Right lobe of liver (tissue), 6 donors: ENCODE measurements at regions not wholly inside any gene's neighbourhood (a gene's known extent, or its start where the extent isn't known, plus 50 kb on each side); places are given as distances from the start of the nearest gene placed in this dataset.

Experiments
- ATAC-seq, 4 donors: fragments of 200-7000 bp; cut with Tn5 transposase; one replicate each; pipeline ENCODE4 v1.9.1; 2020; ENCODE audit warnings: mild to moderate bottlenecking in 4 of 4, moderate library complexity in 4 of 4
- DNase-seq, 3 donors: peaks; one replicate each; pipeline ENCODE4 v3.0.0-alpha.2; 2020
- H3K27ac ChIP-seq, 3 donors: fragments of 200-600 bp; one replicate each; pipeline ENCODE4 v1.8.0; 2022
- H3K27me3 ChIP-seq, 2 donors: fragments of 200-600 bp; one replicate each; pipeline ENCODE4 v1.8.0; 2022
- H3K36me3 ChIP-seq, 4 donors: fragments of 200-600 bp; sonication (generic) in 1 of 4; one replicate each; pipeline versions ENCODE4 v1.5.1 to v1.8.0; 2017 to 2022; ENCODE audit warnings: control low read depth in 1 of 4
- H3K4me1 ChIP-seq, 4 donors: fragments of 200-600 bp; sonication (generic) in 1 of 4; one replicate each; pipeline versions ENCODE4 v1.5.1 to v1.8.0; 2017 to 2022; ENCODE audit warnings: control low read depth in 1 of 4
- H3K4me3 ChIP-seq, 3 donors: fragments of 200-600 bp; one replicate each; pipeline ENCODE4 v1.8.0; 2022
- H3K9me3 ChIP-seq, 4 donors: fragments of 200-600 bp; sonication (generic) in 1 of 4; one replicate each; pipeline versions ENCODE4 v1.5.1 to v1.8.0; 2017 to 2022; ENCODE audit warnings: control low read depth in 1 of 4
- POLR2A ChIP-seq: fragments of 450-650 bp; IDR thresholded peaks from one replicate; pipeline ENCODE4 v1.6.1; 2017; ENCODE audit warnings: antibody characterized with exemption, mild to moderate bottlenecking
- WGBS: methylation state at CpG from one replicate; pipeline ENCODE4 v1.1.6; 2018; ENCODE audit warnings: low coverage, low lambda C conversion rate; ENCODE audit not compliant: insufficient coverage; ENCODE audit errors: missing lambda C conversion rate; 5-methylcytosine and 5-hydroxymethylcytosine counted together
- intact Hi-C, 2 donors: fragments of 100-400 bp; cut with DNase I; formaldehyde crosslinking; loops; one replicate each; pipeline versions ENCODE4 v1.11.2 to v1.14.1; 2022
- TF ChIP-seq, protein P1 (sequence below), 4 donors: fragments of 200-600 bp in 3 of 4; fragments of 450-650 bp in 1 of 4; IDR thresholded peaks; one replicate each; pipeline versions ENCODE4 v1.5.1 to v1.8.0; 2016 to 2022; ENCODE audit warnings: antibody characterized with exemption in 4 of 4, mild to moderate bottlenecking in 2 of 4
- donor health status: DM: no; HTN: yes; CAD: no.
- donor health status: DM: no; HTN: no; CAD: no.
- donor health status: DM: no; HTN: no; CAD: no.
- donor health status: DM: no; HTN: yes; CAD: no.
- donor health status: DM: no; HTN: yes; CAD: no.

DNA sequence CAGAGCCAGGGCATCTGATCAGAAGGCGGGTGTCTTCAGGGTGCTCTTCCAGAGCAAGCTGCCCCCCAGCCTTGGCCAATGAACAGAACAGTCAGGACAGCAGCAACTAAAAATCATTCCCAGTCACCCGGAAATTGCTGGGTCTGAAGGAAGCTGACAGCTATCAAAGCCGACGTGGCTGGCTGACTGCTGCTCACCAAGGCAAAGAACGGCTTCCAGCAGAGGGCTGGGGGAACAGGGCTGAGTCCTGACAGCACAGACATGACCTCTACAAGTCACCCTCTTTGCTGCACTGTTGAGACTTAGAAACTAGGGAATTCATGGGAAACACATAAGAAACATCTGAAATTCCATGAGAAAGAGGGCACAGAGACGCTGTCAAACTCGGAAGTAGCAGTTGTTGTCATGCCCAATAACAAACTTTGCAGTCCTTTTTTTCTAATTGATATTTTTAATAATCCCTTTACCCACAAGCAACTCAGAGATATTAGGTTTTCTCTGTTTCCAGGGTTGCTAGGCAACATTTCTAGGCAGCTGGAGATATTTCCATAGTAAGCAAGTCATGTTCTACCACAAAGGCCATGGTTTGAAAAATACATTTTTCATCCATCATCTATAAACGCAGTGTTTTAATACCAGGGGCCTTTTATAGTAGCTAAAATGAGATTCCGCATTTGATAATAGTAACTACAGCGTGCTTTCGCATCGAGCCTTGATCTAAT lies 365.2 kb downstream of the SEC23A start:
- H3K9me3 ChIP-seq: no peaks in the 10 kb centered on the region
- peak in 1 of 3 donors; percentile 31 for DNase-seq
- TF ChIP-seq, protein P1, sequence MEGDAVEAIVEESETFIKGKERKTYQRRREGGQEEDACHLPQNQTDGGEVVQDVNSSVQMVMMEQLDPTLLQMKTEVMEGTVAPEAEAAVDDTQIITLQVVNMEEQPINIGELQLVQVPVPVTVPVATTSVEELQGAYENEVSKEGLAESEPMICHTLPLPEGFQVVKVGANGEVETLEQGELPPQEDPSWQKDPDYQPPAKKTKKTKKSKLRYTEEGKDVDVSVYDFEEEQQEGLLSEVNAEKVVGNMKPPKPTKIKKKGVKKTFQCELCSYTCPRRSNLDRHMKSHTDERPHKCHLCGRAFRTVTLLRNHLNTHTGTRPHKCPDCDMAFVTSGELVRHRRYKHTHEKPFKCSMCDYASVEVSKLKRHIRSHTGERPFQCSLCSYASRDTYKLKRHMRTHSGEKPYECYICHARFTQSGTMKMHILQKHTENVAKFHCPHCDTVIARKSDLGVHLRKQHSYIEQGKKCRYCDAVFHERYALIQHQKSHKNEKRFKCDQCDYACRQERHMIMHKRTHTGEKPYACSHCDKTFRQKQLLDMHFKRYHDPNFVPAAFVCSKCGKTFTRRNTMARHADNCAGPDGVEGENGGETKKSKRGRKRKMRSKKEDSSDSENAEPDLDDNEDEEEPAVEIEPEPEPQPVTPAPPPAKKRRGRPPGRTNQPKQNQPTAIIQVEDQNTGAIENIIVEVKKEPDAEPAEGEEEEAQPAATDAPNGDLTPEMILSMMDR (IDR thresholded peaks at IDR 0.05): no peak
- no peak for TF ChIP-seq POLR2A
- H3K36me3 ChIP-seq: no peaks in the 10 kb centered on the region
- intact Hi-C loops: no loop called here
- no peak overlapping the region for H3K27ac ChIP-seq
- ATAC-seq: no peak
- H3K4me1 ChIP-seq: no peaks in the 10 kb centered on the region
- 66% methylated on average over 9 of the region's 12 CpGs for WGBS
- no peak overlapping the region for H3K4me3 ChIP-seq
- no peaks in the 10 kb centered on the region for H3K27me3 ChIP-seq

DNA sequence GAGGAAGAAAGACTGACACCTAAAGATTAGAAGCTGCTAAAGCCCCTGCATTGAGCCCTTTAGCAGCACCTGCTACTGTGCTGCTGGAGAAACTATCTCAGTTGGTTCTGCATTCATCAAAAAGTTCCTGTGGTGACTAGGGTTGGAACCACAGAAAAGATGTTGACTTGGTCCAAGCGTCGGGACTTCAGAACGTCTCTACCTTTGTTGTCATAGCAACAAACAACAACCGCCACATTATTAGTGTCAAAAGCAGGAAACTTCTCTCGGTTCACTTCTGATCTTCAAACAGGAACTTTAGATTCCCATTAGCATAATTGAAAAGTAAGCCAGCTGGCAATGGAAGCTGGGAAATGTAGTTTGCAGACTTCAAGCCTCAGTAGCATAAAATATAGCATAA lies 368.0 kb downstream of the SEC23A start:
- 59% methylated on average over 5 of the region's 5 CpGs for WGBS
- no peaks in the 10 kb centered on the region for H3K9me3 ChIP-seq
- no peak for ATAC-seq
- no peak overlapping the region for H3K4me3 ChIP-seq
- TF ChIP-seq, protein P1 (IDR thresholded peaks at IDR 0.05): no peak
- no peak for TF ChIP-seq POLR2A
- no peaks in the 10 kb centered on the region for H3K4me1 ChIP-seq
- H3K27me3 ChIP-seq: no peaks in the 10 kb centered on the region
- no peaks in the 10 kb centered on the region for H3K36me3 ChIP-seq
- no peak overlapping the region for H3K27ac ChIP-seq
- DNase-seq: no peak
- intact Hi-C loops: no loop called here

DNA sequence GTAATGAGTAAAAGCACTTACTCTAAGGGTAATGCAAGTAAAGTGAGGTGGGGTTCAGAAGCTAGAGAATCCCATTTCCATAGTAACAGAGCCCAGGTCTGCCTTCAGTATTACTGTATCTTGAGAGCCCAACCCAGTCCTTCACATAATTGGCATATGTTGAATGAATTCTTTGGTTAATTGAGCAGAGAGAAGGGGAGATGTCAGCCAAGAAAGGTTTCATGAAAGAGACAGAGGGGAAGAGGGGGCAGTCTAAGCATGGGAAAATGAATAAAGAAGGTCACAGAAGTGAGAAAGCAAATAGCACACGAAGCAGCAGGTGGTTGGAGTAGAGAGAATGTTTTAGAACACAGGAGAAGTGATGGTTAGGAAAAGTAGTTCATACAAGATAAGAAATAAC lies 371.1 kb downstream of the SEC23A start:
- intact Hi-C loops: no loop called here
- Histone ChIP-seq H3K4me1 (no peaks in the 10 kb centered on the region), H3K36me3 (no peaks in the 10 kb centered on the region), H3K9me3 (no peaks in the 10 kb centered on the region), H3K27ac (no peak overlapping the region), H3K27me3 (no peaks in the 10 kb centered on the region), H3K4me3 (no peak overlapping the region)
- ATAC-seq: no peak
- TF ChIP-seq, protein P1 (IDR thresholded peaks at IDR 0.05): no peak
- no peak for TF ChIP-seq POLR2A
- 50% methylated on average over 1 of the region's 1 CpG for WGBS
- no peak for DNase-seq

DNA sequence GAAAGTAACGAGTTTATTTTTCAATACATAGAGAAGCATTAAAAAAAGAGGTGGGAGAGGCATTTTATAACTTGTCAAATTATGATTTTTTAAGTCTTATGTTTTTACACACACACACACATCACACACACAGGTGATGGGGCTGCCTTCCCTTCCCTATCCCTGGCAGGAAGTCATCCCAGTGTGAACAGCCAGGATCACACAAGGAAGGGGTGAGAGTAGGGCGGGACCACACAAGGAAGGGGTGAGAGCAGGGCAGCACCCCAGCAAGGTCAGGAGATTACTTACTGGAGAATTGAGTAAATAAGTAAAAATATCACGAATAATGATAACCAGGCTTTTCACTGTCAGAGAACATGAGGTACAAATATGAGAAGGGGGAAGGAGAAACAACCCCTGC lies 372.6 kb downstream of the SEC23A start:
- 36% methylated on average over 3 of the region's 3 CpGs for WGBS
- Histone ChIP-seq H3K4me1 (no peaks in the 10 kb centered on the region), H3K27me3 (no peaks in the 10 kb centered on the region), H3K9me3 (no peaks in the 10 kb centered on the region), H3K36me3 (no peaks in the 10 kb centered on the region), H3K27ac (no peak overlapping the region), H3K4me3 (no peak overlapping the region)
- TF ChIP-seq, protein P1 (IDR thresholded peaks at IDR 0.05): no peak
- no peak for TF ChIP-seq POLR2A
- no peak for DNase-seq
- intact Hi-C loops: no loop called here
- no peak for ATAC-seq
